AG09309 (cell line): ENCODE measurements at regions not wholly inside any gene's neighbourhood (a gene's known extent, or its start where the extent isn't known, plus 50 kb on each side); places are given as distances from the start of the nearest gene placed in this dataset.

ENCODE experiments used
- DNase-seq: peaks from one replicate; pipeline ENCODE4 v3.0.0-alpha.2; 2010; ENCODE audit warnings: low read depth
- H3K4me3 ChIP-seq: 2 replicates; pipeline ENCODE4 v1.5.1; 2011; ENCODE audit warnings: mild to moderate bottlenecking, low read depth, low read length, moderate library complexity; ENCODE audit not compliant: control insufficient read depth
- TF ChIP-seq, protein P1 (sequence below): IDR thresholded peaks from 2 replicates; pipeline ENCODE4 v1.5.1; 2011; ENCODE audit warnings: mild to moderate bottlenecking, low read depth, low read length, inconsistent platforms; ENCODE audit not compliant: insufficient read depth, control insufficient read depth; ENCODE audit errors: missing control alignments

GRCh38 chr10:108894402-108895301 is 1028.7 kb downstream of the XPNPEP1 start:
- H3K4me3 ChIP-seq: no peak overlapping the region
- no peak for DNase-seq
- TF ChIP-seq, protein P1, sequence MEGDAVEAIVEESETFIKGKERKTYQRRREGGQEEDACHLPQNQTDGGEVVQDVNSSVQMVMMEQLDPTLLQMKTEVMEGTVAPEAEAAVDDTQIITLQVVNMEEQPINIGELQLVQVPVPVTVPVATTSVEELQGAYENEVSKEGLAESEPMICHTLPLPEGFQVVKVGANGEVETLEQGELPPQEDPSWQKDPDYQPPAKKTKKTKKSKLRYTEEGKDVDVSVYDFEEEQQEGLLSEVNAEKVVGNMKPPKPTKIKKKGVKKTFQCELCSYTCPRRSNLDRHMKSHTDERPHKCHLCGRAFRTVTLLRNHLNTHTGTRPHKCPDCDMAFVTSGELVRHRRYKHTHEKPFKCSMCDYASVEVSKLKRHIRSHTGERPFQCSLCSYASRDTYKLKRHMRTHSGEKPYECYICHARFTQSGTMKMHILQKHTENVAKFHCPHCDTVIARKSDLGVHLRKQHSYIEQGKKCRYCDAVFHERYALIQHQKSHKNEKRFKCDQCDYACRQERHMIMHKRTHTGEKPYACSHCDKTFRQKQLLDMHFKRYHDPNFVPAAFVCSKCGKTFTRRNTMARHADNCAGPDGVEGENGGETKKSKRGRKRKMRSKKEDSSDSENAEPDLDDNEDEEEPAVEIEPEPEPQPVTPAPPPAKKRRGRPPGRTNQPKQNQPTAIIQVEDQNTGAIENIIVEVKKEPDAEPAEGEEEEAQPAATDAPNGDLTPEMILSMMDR: no peak

DNA sequence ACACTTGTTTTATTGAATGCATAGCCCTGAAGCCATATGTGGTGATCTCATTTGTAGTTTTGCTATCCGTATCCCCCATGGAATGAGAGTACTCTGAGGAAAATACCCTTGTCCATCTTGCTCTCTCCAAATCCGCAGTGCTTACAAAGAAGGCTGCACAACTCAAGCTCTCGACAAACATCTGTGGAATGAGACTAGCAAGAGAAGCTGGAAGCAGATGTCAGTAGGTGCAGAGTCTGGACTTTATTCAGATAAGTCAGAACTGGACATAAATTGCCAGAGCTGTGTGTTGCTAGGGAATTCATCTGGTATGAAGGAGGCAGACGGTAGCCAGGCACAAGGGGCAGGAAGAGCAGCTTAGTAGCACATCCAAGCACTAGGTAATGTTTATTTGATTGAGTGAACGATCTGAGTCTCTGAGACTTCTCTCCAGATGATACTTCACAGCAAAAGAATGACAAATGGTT is 1046.2 kb downstream of the XPNPEP1 start:
- TF ChIP-seq, protein P1: no peak
- H3K4me3 ChIP-seq: no peak overlapping the region
- no peak for DNase-seq

DNA sequence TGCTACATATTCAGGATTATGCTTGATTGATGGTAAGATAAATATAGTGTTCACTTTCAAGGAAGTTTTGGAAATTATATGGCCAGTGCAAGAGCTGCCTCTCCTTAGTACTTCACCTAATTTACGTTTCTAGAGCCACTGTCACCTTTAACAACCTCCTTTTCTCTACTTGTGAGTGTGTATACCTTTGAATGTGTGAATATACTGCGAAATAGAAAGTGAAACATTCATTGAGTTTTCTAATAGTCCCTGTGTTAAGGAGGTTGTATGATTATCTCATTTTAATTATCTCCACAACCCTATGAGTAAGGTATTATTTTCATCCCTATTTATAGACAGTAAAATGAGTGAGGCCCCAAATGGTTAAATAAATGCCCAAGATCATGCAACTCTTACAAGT is 1050.5 kb downstream of the XPNPEP1 start:
- no peak for DNase-seq
- TF ChIP-seq, protein P1: no peak
- no peak overlapping the region for H3K4me3 ChIP-seq

GRCh38 chr10:108868881-108869280 is 1054.4 kb downstream of the XPNPEP1 start:
- no peak for DNase-seq
- TF ChIP-seq, protein P1: no peak
- no peak overlapping the region for H3K4me3 ChIP-seq

DNA sequence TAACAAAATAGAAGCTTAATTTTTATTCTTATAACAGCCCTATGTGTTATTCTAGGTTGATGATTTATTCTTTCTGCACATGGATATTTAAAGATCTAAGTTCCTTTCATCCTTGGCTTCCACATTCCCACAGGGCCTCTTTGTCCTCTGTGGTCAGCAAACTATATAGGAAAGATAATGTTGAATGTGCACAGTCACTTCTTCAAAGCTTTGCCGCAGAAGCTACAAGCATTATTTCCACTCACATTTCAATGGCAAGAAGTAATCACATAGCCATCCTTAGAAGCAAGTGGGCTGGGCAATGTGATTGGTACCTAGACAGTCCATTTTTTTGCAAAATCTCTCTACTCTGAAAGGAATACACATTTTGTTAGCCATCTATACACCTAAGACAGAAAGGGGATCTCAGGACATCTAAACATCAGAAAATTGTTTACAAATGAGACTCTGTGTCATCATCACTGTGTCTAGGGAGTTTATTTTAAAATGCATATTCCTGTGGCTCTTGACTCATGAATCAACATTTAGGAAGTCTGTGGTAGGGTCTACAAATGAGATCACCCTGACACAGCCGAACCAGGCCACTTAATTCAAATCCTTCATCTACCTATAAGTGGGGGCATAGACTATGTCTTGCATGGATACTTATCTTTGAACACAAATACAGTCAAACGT is 1060.5 kb downstream of the XPNPEP1 start:
- no peak for DNase-seq
- no peak overlapping the region for H3K4me3 ChIP-seq
- TF ChIP-seq, protein P1: no peak

GRCh38 chr10:108861181-108861754 is 1062.0 kb downstream of the XPNPEP1 start:
- no peak for DNase-seq
- no peak overlapping the region for H3K4me3 ChIP-seq
- TF ChIP-seq, protein P1: no peak
